HL-60 (cell line): ENCODE measurements at regions not wholly inside any gene's neighbourhood (a gene's known extent, or its start where the extent isn't known, plus 50 kb on each side); places are given as distances from the start of the nearest gene placed in this dataset.

Experiments used
- DNase-seq, 2 experiments: peaks; one replicate each; pipeline ENCODE4 v3.0.0-alpha.2; 2010 to 2020; ENCODE audit warnings: low read depth in 1 of 2, low spot score in 1 of 2
- H3K27ac ChIP-seq: fragments of 250-450 bp; sonication (Bioruptor Pico); replicated peaks from 2 replicates; pipeline ENCODE4 v1.5.1; 2020; ENCODE audit warnings: mild to moderate bottlenecking, moderate library complexity
- H3K27me3 ChIP-seq: fragments of 250-450 bp; sonication (Bioruptor Pico); 2 replicates; pipeline ENCODE4 v1.5.1; 2021; ENCODE audit warnings: mild to moderate bottlenecking, moderate library complexity; ENCODE audit not compliant: insufficient read depth, poor library complexity, severe bottlenecking
- H3K4me3 ChIP-seq: replicated peaks from 2 replicates; pipeline ENCODE4 v1.5.1; 2011; ENCODE audit warnings: mild to moderate bottlenecking, control low read depth, low read length; ENCODE audit not compliant: insufficient read depth
- GABPA ChIP-seq: IDR thresholded peaks from 2 replicates; pipeline ENCODE4 v1.6.1; 2012; ENCODE audit warnings: low read depth
- POLR2AphosphoS5 ChIP-seq: IDR thresholded peaks from 2 replicates; pipeline ENCODE4 v1.6.1; 2012; ENCODE audit warnings: low read depth
- SPI1 ChIP-seq: IDR thresholded peaks from 2 replicates; pipeline ENCODE4 v1.6.1; 2012; ENCODE audit warnings: low read depth, mild to moderate bottlenecking, borderline replicate concordance
- TF ChIP-seq, protein P1 (sequence below): IDR thresholded peaks from one replicate; pipeline ENCODE4 v1.5.1; 2011; ENCODE audit warnings: low read length, control low read depth, inconsistent platforms; ENCODE audit not compliant: insufficient read depth
- TF ChIP-seq, protein P2 (sequence below): IDR thresholded peaks from 2 replicates; pipeline ENCODE4 v1.6.1; 2012; ENCODE audit warnings: low read depth; ENCODE audit not compliant: insufficient replicate concordance

GRCh38 chrX:15971696-15972095, 117.1 kb upstream of the AP1S2 start:
- no peak for DNase-seq
- no peak for TF ChIP-seq GABPA
- TF ChIP-seq, protein P1, sequence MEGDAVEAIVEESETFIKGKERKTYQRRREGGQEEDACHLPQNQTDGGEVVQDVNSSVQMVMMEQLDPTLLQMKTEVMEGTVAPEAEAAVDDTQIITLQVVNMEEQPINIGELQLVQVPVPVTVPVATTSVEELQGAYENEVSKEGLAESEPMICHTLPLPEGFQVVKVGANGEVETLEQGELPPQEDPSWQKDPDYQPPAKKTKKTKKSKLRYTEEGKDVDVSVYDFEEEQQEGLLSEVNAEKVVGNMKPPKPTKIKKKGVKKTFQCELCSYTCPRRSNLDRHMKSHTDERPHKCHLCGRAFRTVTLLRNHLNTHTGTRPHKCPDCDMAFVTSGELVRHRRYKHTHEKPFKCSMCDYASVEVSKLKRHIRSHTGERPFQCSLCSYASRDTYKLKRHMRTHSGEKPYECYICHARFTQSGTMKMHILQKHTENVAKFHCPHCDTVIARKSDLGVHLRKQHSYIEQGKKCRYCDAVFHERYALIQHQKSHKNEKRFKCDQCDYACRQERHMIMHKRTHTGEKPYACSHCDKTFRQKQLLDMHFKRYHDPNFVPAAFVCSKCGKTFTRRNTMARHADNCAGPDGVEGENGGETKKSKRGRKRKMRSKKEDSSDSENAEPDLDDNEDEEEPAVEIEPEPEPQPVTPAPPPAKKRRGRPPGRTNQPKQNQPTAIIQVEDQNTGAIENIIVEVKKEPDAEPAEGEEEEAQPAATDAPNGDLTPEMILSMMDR = no peak
- TF ChIP-seq POLR2AphosphoS5 = no peak
- TF ChIP-seq SPI1 = no peak
- TF ChIP-seq, protein P2, sequence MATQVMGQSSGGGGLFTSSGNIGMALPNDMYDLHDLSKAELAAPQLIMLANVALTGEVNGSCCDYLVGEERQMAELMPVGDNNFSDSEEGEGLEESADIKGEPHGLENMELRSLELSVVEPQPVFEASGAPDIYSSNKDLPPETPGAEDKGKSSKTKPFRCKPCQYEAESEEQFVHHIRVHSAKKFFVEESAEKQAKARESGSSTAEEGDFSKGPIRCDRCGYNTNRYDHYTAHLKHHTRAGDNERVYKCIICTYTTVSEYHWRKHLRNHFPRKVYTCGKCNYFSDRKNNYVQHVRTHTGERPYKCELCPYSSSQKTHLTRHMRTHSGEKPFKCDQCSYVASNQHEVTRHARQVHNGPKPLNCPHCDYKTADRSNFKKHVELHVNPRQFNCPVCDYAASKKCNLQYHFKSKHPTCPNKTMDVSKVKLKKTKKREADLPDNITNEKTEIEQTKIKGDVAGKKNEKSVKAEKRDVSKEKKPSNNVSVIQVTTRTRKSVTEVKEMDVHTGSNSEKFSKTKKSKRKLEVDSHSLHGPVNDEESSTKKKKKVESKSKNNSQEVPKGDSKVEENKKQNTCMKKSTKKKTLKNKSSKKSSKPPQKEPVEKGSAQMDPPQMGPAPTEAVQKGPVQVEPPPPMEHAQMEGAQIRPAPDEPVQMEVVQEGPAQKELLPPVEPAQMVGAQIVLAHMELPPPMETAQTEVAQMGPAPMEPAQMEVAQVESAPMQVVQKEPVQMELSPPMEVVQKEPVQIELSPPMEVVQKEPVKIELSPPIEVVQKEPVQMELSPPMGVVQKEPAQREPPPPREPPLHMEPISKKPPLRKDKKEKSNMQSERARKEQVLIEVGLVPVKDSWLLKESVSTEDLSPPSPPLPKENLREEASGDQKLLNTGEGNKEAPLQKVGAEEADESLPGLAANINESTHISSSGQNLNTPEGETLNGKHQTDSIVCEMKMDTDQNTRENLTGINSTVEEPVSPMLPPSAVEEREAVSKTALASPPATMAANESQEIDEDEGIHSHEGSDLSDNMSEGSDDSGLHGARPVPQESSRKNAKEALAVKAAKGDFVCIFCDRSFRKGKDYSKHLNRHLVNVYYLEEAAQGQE = no peak
- H3K27me3 ChIP-seq = no peaks in the 10 kb centered on the region
- no peak overlapping the region for H3K4me3 ChIP-seq
- no peak overlapping the region for H3K27ac ChIP-seq

GRCh38 chrX:15963858-15964257, 109.2 kb upstream of the AP1S2 start:
- no peak overlapping the region for H3K27ac ChIP-seq
- no peak overlapping the region for H3K4me3 ChIP-seq
- no peak for DNase-seq
- TF ChIP-seq, protein P2 = no peak
- TF ChIP-seq POLR2AphosphoS5 (no peak), SPI1 (no peak), GABPA (no peak)
- TF ChIP-seq, protein P1 = no peak
- no peaks in the 10 kb centered on the region for H3K27me3 ChIP-seq

DNA sequence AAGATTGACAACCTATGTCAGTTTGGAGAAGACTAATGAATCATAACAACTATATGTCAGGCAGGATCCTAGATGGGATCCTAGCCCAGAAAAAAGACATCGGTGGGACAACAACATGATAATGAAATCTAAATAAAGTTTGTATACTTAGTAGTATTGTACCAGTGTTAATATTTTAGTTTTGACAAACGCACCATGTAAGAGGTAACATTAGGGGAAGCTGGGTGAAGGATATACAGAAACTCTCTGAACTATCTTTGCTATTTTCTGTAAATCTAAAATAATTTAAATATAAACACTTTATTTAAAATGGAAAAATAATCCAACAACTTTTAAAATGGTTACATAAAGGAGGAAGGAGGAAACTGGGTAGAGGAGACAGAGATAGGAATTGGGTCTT, 105.6 kb upstream of the AP1S2 start:
- H3K27ac ChIP-seq = no peak overlapping the region
- TF ChIP-seq, protein P1 = no peak
- TF ChIP-seq, protein P2 = no peak
- TF ChIP-seq POLR2AphosphoS5 (no peak), GABPA (no peak), SPI1 (no peak)
- no peak for DNase-seq
- no peak overlapping the region for H3K4me3 ChIP-seq
- H3K27me3 ChIP-seq = no peaks in the 10 kb centered on the region
